SJCRH30 (cell line): ENCODE measurements at regions not wholly inside any gene's neighbourhood (a gene's known extent, or its start where the extent isn't known, plus 50 kb on each side); places are given as distances from the start of the nearest gene placed in this dataset.

Experiments
- DNase-seq, 2 experiments: peaks; one replicate each; pipeline ENCODE4 v3.0.0-alpha.2; 2015 to 2020
- H3K27ac ChIP-seq: fragments of 250-450 bp; sonication (Bioruptor Pico); 2 replicates; pipeline ENCODE4 v1.5.1; 2020; ENCODE audit warnings: mild to moderate bottlenecking, moderate library complexity
- H3K27me3 ChIP-seq: fragments of 250-450 bp; sonication (Bioruptor Pico); 2 replicates; pipeline ENCODE4 v1.5.1; 2020; ENCODE audit warnings: mild to moderate bottlenecking, moderate library complexity
- H3K36me3 ChIP-seq: fragments of 250-450 bp; sonication (Bioruptor Pico); 2 replicates; pipeline ENCODE4 v1.5.1; 2020; ENCODE audit warnings: mild to moderate bottlenecking, moderate library complexity
- H3K4me1 ChIP-seq: fragments of 250-450 bp; sonication (Bioruptor Pico); 2 replicates; pipeline ENCODE4 v1.5.1; 2020; ENCODE audit warnings: mild to moderate bottlenecking, moderate library complexity
- H3K4me3 ChIP-seq: fragments of 250-450 bp; sonication (Bioruptor Pico); 2 replicates; pipeline ENCODE4 v1.5.1; 2020; ENCODE audit warnings: mild to moderate bottlenecking, moderate library complexity
- H3K9me3 ChIP-seq: fragments of 250-450 bp; sonication (Bioruptor Pico); replicated peaks from 2 replicates; pipeline ENCODE4 v1.5.1; 2020; ENCODE audit warnings: mild to moderate bottlenecking, moderate library complexity

GRCh38 chr2:2720351-2720750, 389.3 kb upstream of the MYT1L start:
- no peaks in the 10 kb centered on the region for H3K36me3 ChIP-seq
- DNase-seq: no peak
- no peak overlapping the region for H3K27ac ChIP-seq
- no peaks in the 10 kb centered on the region for H3K4me1 ChIP-seq
- 0 out of 2 replicates have a peak, but pooled peaks cover under 1% of the 10 kb centered on the region for H3K27me3 ChIP-seq
- H3K9me3 ChIP-seq: no peaks in the 10 kb centered on the region; the same call in 1 of the 2 replicates
- no peak overlapping the region for H3K4me3 ChIP-seq

GRCh38 chr2:2719781-2720180, 388.7 kb upstream of the MYT1L start:
- no peaks in the 10 kb centered on the region; the same call in 1 of the 2 replicates for H3K9me3 ChIP-seq
- H3K4me3 ChIP-seq: no peak overlapping the region
- no peaks in the 10 kb centered on the region for H3K4me1 ChIP-seq
- no peak for DNase-seq
- no peaks in the 10 kb centered on the region for H3K27me3 ChIP-seq
- no peak overlapping the region for H3K27ac ChIP-seq
- no peaks in the 10 kb centered on the region for H3K36me3 ChIP-seq

GRCh38 chr2:2719015-2719414, 387.9 kb upstream of the MYT1L start:
- Histone ChIP-seq H3K36me3 (no peaks in the 10 kb centered on the region), H3K9me3 (no peaks in the 10 kb centered on the region; the same call in 1 of the 2 replicates), H3K27me3 (no peaks in the 10 kb centered on the region), H3K4me1 (no peaks in the 10 kb centered on the region), H3K27ac (no peak overlapping the region), H3K4me3 (no peak overlapping the region)
- peak in 1 of 2 experiments; percentile 27 for DNase-seq

GRCh38 chr2:2717406-2717805, 386.3 kb upstream of the MYT1L start:
- Histone ChIP-seq H3K4me1 (no peaks in the 10 kb centered on the region), H3K4me3 (no peak overlapping the region), H3K27me3 (peaks cover 6% of the 10 kb centered on the region; the same call in 1 of the 2 replicates), H3K36me3 (no peaks in the 10 kb centered on the region), H3K27ac (no peak overlapping the region), H3K9me3 (no peaks in the 10 kb centered on the region)
- DNase-seq: no peak

GRCh38 chr2:2716771-2717170, 385.7 kb upstream of the MYT1L start:
- Histone ChIP-seq H3K36me3 (no peaks in the 10 kb centered on the region), H3K9me3 (no peaks in the 10 kb centered on the region)
- DNase-seq: no peak

GRCh38 chr2:2715036-2715818, 384.2 kb upstream of the MYT1L start:
- DNase-seq: no peak
- Histone ChIP-seq H3K36me3 (no peaks in the 10 kb centered on the region), H3K9me3 (no peaks in the 10 kb centered on the region), H3K4me3 (no peak overlapping the region), H3K27ac (no peak overlapping the region), H3K4me1 (no peaks in the 10 kb centered on the region), H3K27me3 (peaks cover 15% of the 10 kb centered on the region; the same call in 1 of the 2 replicates)

More at GRCh38 chr2:2716771-2717170, 385.7 kb upstream of the MYT1L start:
- Histone ChIP-seq H3K4me3 (no peak overlapping the region), H3K4me1 (no peaks in the 10 kb centered on the region), H3K27ac (no peak overlapping the region), H3K27me3 (peaks cover 12% of the 10 kb centered on the region; the same call in 1 of the 2 replicates)

- DNase-seq: no peak
- Histone ChIP-seq H3K9me3 (no peaks in the 10 kb centered on the region), H3K36me3 (no peaks in the 10 kb centered on the region), H3K4me3 (no peak overlapping the region), H3K27me3 (peaks cover 15% of the 10 kb centered on the region; the same call in 1 of the 2 replicates), H3K27ac (no peak overlapping the region), H3K4me1 (no peaks in the 10 kb centered on the region)
Observed at GRCh38 chr2:2714408-2714807, 383.3 kb upstream of the MYT1L start.

GRCh38 chr2:2709431-2709770, 378.3 kb upstream of the MYT1L start:
- Histone ChIP-seq H3K4me3 (no peak overlapping the region), H3K36me3 (no peaks in the 10 kb centered on the region), H3K27ac (no peak overlapping the region), H3K4me1 (no peaks in the 10 kb centered on the region), H3K9me3 (no peaks in the 10 kb centered on the region), H3K27me3 (peaks cover 27% of the 10 kb centered on the region; the same call in 1 of the 2 replicates)
- no peak for DNase-seq

GRCh38 chr2:2708575-2709430, 377.7 kb upstream of the MYT1L start:
- H3K27me3 ChIP-seq: peaks cover 32% of the 10 kb centered on the region; the same call in 1 of the 2 replicates
- no peaks in the 10 kb centered on the region for H3K9me3 ChIP-seq
- H3K27ac ChIP-seq: no peak overlapping the region
- H3K4me1 ChIP-seq: no peaks in the 10 kb centered on the region
- DNase-seq: no peak
- H3K4me3 ChIP-seq: no peak overlapping the region
- H3K36me3 ChIP-seq: no peaks in the 10 kb centered on the region

- H3K4me3 ChIP-seq: no peak overlapping the region
- H3K9me3 ChIP-seq: no peaks in the 10 kb centered on the region
- no peaks in the 10 kb centered on the region for H3K36me3 ChIP-seq
- DNase-seq: no peak
- no peak overlapping the region for H3K27ac ChIP-seq
- no peaks in the 10 kb centered on the region for H3K4me1 ChIP-seq
- H3K27me3 ChIP-seq: peaks cover 28% of the 10 kb centered on the region; the same call in 1 of the 2 replicates
Observed at GRCh38 chr2:2707206-2707991, 376.3 kb upstream of the MYT1L start.

- no peaks in the 10 kb centered on the region for H3K9me3 ChIP-seq
- no peak overlapping the region for H3K27ac ChIP-seq
- H3K4me1 ChIP-seq: no peaks in the 10 kb centered on the region
- H3K36me3 ChIP-seq: no peaks in the 10 kb centered on the region
- no peak for DNase-seq
- H3K27me3 ChIP-seq: peaks cover 26% of the 10 kb centered on the region; the same call in 1 of the 2 replicates
- no peak overlapping the region for H3K4me3 ChIP-seq
Observed at GRCh38 chr2:2706306-2706705, 375.2 kb upstream of the MYT1L start.

GRCh38 chr2:2705871-2706270, 374.8 kb upstream of the MYT1L start:
- H3K4me3 ChIP-seq: no peak overlapping the region
- H3K9me3 ChIP-seq: no peaks in the 10 kb centered on the region

GRCh38 chr2:2704428-2705090, 373.5 kb upstream of the MYT1L start:
- peaks cover 22% of the 10 kb centered on the region; the same call in 1 of the 2 replicates for H3K27me3 ChIP-seq
- no peak overlapping the region for H3K4me3 ChIP-seq
- no peak overlapping the region for H3K27ac ChIP-seq
- H3K36me3 ChIP-seq: no peaks in the 10 kb centered on the region
- no peaks in the 10 kb centered on the region for H3K9me3 ChIP-seq
- no peaks in the 10 kb centered on the region for H3K4me1 ChIP-seq
- no peak for DNase-seq

More at GRCh38 chr2:2705871-2706270, 374.8 kb upstream of the MYT1L start:
- no peak overlapping the region for H3K27ac ChIP-seq
- no peaks in the 10 kb centered on the region for H3K4me1 ChIP-seq
- DNase-seq: no peak
- no peaks in the 10 kb centered on the region for H3K36me3 ChIP-seq
- peaks cover 23% of the 10 kb centered on the region; the same call in 1 of the 2 replicates for H3K27me3 ChIP-seq
